ENCODE measurements at regions not wholly inside any gene's neighbourhood (a gene's known extent, or its start where the extent isn't known, plus 50 kb on each side); places are given as distances from the start of the nearest gene placed in this dataset.

- TF ChIP-seq NFYB (IDR thresholded peaks at IDR 0.05; ENCODE audit: insufficient read depth, low read depth, low read length) (no peak), GABPA (IDR thresholded peaks at IDR 0.05; ENCODE audit: low read depth) (no peak), BCLAF1 (IDR thresholded peaks at IDR 0.05) (no peak), BCL3 (IDR thresholded peaks at IDR 0.05; ENCODE audit: borderline replicate concordance, insufficient read depth, low read depth, low read length, poor library complexity, severe bottlenecking) (no peak), RAD51 (IDR thresholded peaks at IDR 0.05) (no peak), RELA (IDR thresholded peaks at IDR 0.05; ENCODE audit: borderline replicate concordance, partially characterized antibody) (no peak)
These were observed 308.2 kb downstream of the CD83 start (continued) for GRCh38 chr6:14425805-14426204.

GRCh38 chr6:14426281-14426680 is 308.7 kb downstream of the CD83 start:
- Histone ChIP-seq H3K9me3 (replicated peaks; ENCODE audit: control insufficient read depth, insufficient read depth, low read length) (no peaks in the 10 kb centered on the region), H3K9ac (ENCODE audit: control insufficient read depth, insufficient read depth, low read length) (no peak overlapping the region), H3K36me3 (ENCODE audit: control insufficient read depth in 2 of 2, insufficient read depth in 2 of 2, low read length in 1 of 2) (no peaks in the 10 kb centered on the region), H3K4me1 (ENCODE audit: control insufficient read depth, insufficient read depth, low read length) (no peaks in the 10 kb centered on the region), H3K79me2 (ENCODE audit: control insufficient read depth, insufficient read depth, low read length) (no peaks in the 10 kb centered on the region), H3K27ac (ENCODE audit: control insufficient read depth, insufficient read depth) (no peak overlapping the region), H3K27me3 (replicated peaks in 1 of 2; ENCODE audit: control insufficient read depth in 2 of 2, insufficient read depth in 2 of 2, low read length in 1 of 2) (no peaks in the 10 kb centered on the region; a peak in 1 of 4 replicates), H2AFZ (ENCODE audit: control insufficient read depth, low read depth, low read length) (no peak overlapping the region), H3K4me2 (ENCODE audit: control insufficient read depth, insufficient read depth) (no peak overlapping the region), H3K4me3 (no peak overlapping the region), H4K20me1 (ENCODE audit: control insufficient read depth, insufficient read depth) (no peaks in the 10 kb centered on the region)
- CTCF ChIA-PET, result no interaction called here
- RAD21 ChIA-PET (ENCODE audit: unreplicated experiment), result no interaction called here
- TF ChIP-seq CEBPZ (IDR thresholded peaks at IDR 0.05; ENCODE audit: low read depth, low read length), result no peak
- TF ChIP-seq TARDBP (IDR thresholded peaks at IDR 0.05; ENCODE audit: borderline replicate concordance), result no peak
- TF ChIP-seq CBX3 (IDR thresholded peaks at IDR 0.05; ENCODE audit: borderline replicate concordance, low read depth), result no peak
- no peak for TF ChIP-seq NRF1 (conservative IDR thresholded peaks at IDR 0.05; ENCODE audit: low read depth, low read length)
- POLR2A ChIA-PET, result no interaction called here
- FAIRE-seq (no peak), DNase-seq (ENCODE audit: low read depth, low spot score) (no peak), ATAC-seq (no peak)
- in situ Hi-C loops (cut with MboI) (no loop called here), intact Hi-C loops (cut with micrococcal nuclease; ENCODE audit: unreplicated experiment) (no loop called here)
- WGBS (ENCODE audit: insufficient coverage, insufficient replicate concordance, low lambda C conversion rate, missing lambda C conversion rate), result 64% methylated on average over 2 of the region's 2 CpGs
- no TSS peak for BruUV-seq (replicated peaks)
- SMC1A ChIA-PET (ENCODE audit: uncharacterized antibody, unreplicated experiment), result no interaction called here

All from GM12878 (cell line).